AG09309 (cell line): ENCODE measurements at regions not wholly inside any gene's neighbourhood (a gene's known extent, or its start where the extent isn't known, plus 50 kb on each side); places are given as distances from the start of the nearest gene placed in this dataset.

ENCODE experiments used
- DNase-seq: peaks from one replicate; pipeline ENCODE4 v3.0.0-alpha.2; 2010; ENCODE audit warnings: low read depth
- H3K4me3 ChIP-seq: 2 replicates; pipeline ENCODE4 v1.5.1; 2011; ENCODE audit warnings: mild to moderate bottlenecking, low read depth, low read length, moderate library complexity; ENCODE audit not compliant: control insufficient read depth
- TF ChIP-seq, protein P1 (sequence below): IDR thresholded peaks from 2 replicates; pipeline ENCODE4 v1.5.1; 2011; ENCODE audit warnings: mild to moderate bottlenecking, low read depth, low read length, inconsistent platforms; ENCODE audit not compliant: insufficient read depth, control insufficient read depth; ENCODE audit errors: missing control alignments

DNA sequence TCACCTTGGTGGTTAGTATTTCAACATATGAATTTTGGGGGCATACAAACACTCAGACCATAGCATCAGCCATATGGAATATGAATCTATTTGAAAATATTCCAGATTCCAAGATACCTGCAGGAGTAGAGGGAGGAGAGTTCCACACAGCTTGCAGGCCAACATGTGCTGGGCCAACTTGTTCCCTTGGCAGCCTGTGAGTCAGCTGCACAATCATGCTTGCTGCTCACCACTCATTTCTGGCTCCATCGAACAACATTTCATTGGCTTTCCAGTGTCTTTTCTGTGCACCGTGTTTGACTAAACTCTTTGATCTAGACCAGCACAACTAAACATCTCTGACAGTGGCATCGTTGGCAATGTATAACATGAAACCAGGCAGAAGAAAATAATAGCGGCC lies 282.5 kb upstream of the RASGEF1B start:
- H3K4me3 ChIP-seq, result no peak overlapping the region
- TF ChIP-seq, protein P1, sequence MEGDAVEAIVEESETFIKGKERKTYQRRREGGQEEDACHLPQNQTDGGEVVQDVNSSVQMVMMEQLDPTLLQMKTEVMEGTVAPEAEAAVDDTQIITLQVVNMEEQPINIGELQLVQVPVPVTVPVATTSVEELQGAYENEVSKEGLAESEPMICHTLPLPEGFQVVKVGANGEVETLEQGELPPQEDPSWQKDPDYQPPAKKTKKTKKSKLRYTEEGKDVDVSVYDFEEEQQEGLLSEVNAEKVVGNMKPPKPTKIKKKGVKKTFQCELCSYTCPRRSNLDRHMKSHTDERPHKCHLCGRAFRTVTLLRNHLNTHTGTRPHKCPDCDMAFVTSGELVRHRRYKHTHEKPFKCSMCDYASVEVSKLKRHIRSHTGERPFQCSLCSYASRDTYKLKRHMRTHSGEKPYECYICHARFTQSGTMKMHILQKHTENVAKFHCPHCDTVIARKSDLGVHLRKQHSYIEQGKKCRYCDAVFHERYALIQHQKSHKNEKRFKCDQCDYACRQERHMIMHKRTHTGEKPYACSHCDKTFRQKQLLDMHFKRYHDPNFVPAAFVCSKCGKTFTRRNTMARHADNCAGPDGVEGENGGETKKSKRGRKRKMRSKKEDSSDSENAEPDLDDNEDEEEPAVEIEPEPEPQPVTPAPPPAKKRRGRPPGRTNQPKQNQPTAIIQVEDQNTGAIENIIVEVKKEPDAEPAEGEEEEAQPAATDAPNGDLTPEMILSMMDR, result no peak
- no peak for DNase-seq

DNA sequence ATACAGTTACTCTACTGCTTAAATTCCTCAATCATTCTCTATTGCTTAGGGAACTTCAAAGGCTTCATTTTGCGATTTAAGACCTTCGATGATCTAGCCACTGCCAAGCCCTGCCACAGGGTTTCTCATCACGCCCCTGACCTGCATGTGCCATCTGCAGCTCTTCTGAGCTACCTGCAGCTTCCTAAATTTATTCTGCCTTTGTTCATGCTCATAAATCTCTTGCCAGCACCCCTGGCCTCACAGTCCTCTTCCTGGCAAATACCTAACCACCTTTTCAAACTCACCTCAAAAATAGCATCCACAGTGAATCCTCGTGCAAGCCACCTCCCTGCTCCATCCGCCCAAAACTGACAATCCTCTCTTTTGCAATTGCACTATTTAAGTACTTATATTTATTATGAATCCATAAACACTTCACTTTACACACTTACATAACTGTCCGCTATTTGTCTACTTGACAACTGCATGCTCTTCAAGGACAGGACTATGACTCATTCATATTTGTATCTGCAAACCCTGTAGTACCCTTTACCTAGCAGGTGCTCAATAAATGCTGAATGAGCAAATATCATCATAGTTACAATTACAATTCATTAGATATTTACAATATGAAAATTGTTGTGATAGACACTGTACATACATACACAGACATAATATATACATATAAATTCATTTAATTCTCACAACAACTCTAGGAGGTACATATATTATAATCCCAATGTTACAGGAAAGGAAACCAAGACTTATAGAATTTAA lies 280.0 kb upstream of the RASGEF1B start:
- DNase-seq, result no peak
- TF ChIP-seq, protein P1, result no peak
- no peak overlapping the region for H3K4me3 ChIP-seq

DNA sequence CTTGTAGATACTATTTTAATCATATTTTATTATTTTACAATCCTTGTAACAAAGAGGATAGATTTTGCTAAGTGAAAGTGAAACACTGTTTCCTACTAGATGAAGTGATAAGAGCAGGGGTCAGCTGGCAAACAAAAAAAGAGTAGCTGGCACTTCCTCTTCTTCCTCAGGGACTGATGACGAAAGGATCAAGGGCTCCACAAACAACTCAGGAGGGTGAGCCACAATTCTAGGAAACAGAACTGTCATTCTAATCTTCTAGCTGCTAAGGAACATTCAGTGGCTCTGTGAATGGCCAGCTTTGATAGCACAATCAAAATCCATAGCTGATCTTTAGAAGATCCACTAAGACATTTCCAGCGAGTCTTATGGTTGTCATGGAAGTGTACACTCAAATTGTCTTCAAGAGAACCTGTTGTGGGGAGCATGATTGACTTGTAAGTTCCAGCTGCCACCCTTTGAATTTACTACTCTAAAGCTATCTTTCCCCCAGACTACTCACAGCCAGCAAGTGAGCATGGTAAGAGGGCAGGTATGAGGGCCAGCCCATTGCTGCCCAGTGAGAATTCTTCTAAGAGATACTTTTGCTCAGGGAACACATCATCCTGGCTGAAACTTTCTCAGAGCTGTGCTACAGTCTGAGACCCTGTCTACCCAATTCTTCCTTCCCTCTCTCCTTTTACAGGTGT lies 275.7 kb upstream of the RASGEF1B start:
- TF ChIP-seq, protein P1, result no peak
- no peak overlapping the region for H3K4me3 ChIP-seq
- DNase-seq, result no peak

DNA sequence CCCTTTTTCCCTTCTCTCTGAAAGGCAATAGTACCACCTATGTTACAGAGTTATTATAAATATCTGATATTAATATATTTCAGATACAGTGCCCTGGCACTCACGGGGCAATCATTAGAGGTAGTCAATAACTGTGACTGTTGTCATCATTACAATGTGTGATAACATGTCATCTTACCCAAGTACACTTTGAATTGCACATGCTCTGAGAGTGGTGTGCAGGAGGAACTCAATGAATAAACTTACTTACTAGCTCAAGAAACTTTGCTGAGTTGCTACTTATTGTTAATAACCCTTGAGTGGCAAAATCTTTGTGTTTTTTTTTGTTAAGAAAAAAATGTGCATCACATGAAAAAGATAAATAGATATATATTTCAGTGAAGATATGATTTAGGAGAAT lies 275.1 kb upstream of the RASGEF1B start:
- H3K4me3 ChIP-seq, result no peak overlapping the region
- TF ChIP-seq, protein P1, result no peak
- DNase-seq, result no peak

DNA sequence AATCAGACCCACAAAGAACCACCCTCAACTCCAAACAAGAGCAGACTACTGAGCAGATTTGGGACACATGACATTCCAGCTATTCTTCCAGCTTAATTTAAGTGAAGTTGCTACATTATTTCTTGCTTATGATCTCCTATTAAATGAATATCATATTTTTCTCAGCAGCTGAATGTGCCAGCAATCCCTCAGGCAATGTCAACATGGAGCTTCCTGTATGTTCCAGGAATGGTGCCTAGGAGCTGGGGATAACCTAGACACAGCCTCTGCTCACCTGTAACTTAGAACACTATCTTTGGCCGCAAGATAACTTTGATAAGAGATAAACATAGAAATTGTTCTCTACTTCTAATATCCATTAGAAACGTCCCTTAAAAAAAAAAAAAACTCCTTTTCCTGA lies 274.4 kb upstream of the RASGEF1B start:
- TF ChIP-seq, protein P1, result no peak
- DNase-seq, result no peak
- H3K4me3 ChIP-seq, result no peak overlapping the region

DNA sequence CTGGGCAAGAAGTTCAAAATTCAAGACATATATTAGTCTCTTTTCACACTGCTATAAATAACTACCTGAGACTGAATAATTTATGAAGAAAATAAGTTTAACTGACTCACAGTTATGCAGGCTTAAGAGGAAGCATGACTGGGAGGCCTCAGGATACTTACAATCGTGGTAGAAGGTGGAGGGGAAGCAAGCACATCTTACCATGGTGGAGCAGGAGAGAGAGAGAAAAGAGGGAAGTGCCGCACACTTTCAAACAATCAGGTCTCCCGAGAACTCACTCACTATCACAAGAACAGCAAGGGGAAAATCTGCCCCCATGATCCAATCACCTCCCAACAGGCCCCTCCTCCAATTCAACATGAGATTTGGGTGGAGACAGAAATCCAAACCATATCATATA lies 273.3 kb upstream of the RASGEF1B start:
- TF ChIP-seq, protein P1, result no peak
- no peak for DNase-seq
- H3K4me3 ChIP-seq, result no peak overlapping the region
